IgD-negative memory B cell (primary cell): ENCODE measurements at regions not wholly inside any gene's neighbourhood (a gene's known extent, or its start where the extent isn't known, plus 50 kb on each side); places are given as distances from the start of the nearest gene placed in this dataset.
A peak's percentile ranks its signal among the peaks of the same experiment; 100 is the strongest.

Experiments used
- H3K27ac Mint-ChIP-seq, 3 donors: one replicate each; pipeline ENCODE4 v1.8.0; 2020 to 2022; ENCODE audit warnings: mild to moderate bottlenecking in 3 of 3, mixed read lengths in 3 of 3, moderate library complexity in 1 of 3
- H3K27me3 Mint-ChIP-seq: one replicate; pipeline ENCODE4 v1.8.0; 2021; ENCODE audit warnings: mixed read lengths
- H3K36me3 Mint-ChIP-seq: one replicate; pipeline ENCODE4 v1.8.0; 2020; ENCODE audit warnings: mild to moderate bottlenecking, mixed read lengths
- H3K4me1 Mint-ChIP-seq, 3 donors: one replicate each; pipeline ENCODE4 v1.8.0; 2020 to 2022; ENCODE audit warnings: mixed read lengths in 3 of 3, mild to moderate bottlenecking in 1 of 3
- H3K4me3 Mint-ChIP-seq, 4 donors: one replicate each; pipeline ENCODE4 v1.8.0; 2020 to 2022; ENCODE audit warnings: mild to moderate bottlenecking in 4 of 4, mixed read lengths in 4 of 4, moderate library complexity in 3 of 4
- H3K9me3 Mint-ChIP-seq, 3 donors: one replicate each; pipeline ENCODE4 v1.8.0; 2020 to 2021; ENCODE audit warnings: mixed read lengths in 3 of 3, mild to moderate bottlenecking in 1 of 3

GRCh38 chr3:187918081-187918644, 172.9 kb upstream of the BCL6 start:
- Mint-ChIP-seq H3K36me3 (no peaks in the 10 kb centered on the region), H3K4me3 (no peak overlapping the region), H3K27ac (no peak overlapping the region), H3K4me1 (peaks cover 22 to 29% (median 23%) of the 10 kb centered on the region in 3 donors), H3K27me3 (peaks cover 32% of the 10 kb centered on the region), H3K9me3 (no peaks in the 10 kb centered on the region)

GRCh38 chr3:187919048-187919447, 173.8 kb upstream of the BCL6 start:
- Mint-ChIP-seq H3K27ac (peak overlapping the region in 2 of 3 donors; percentile 20 to 49), H3K36me3 (no peaks in the 10 kb centered on the region), H3K4me1 (peaks cover 22 to 29% (median 23%) of the 10 kb centered on the region in 3 donors), H3K4me3 (peak overlapping the region; percentile 36 to 79 (median 74)), H3K27me3 (peaks cover 32% of the 10 kb centered on the region), H3K9me3 (no peaks in the 10 kb centered on the region)

GRCh38 chr3:187919544-187919943, 174.3 kb upstream of the BCL6 start:
- Mint-ChIP-seq H3K4me3 (peak overlapping the region; percentile 36 to 79 (median 74)), H3K36me3 (no peaks in the 10 kb centered on the region), H3K4me1 (peaks cover 22 to 29% (median 23%) of the 10 kb centered on the region in 3 donors), H3K27ac (peak overlapping the region in 2 of 3 donors; percentile 20 to 49), H3K9me3 (peaks cover under 1 to 4% (median under 1%) of the 10 kb centered on the region in 3 donors), H3K27me3 (peaks cover 32% of the 10 kb centered on the region)

GRCh38 chr3:187920030-187920429, 174.8 kb upstream of the BCL6 start:
- peaks cover 21 to 29% (median 23%) of the 10 kb centered on the region in 3 donors for H3K4me1 Mint-ChIP-seq
- H3K4me3 Mint-ChIP-seq, result peak overlapping the region in 3 of 4 donors; percentile 36 to 79 (median 75)
- H3K27ac Mint-ChIP-seq, result no peak overlapping the region
- no peaks in the 10 kb centered on the region for H3K36me3 Mint-ChIP-seq
- H3K9me3 Mint-ChIP-seq, result peaks cover 2 to 9% (median 3%) of the 10 kb centered on the region in 3 donors
- peaks cover 32% of the 10 kb centered on the region for H3K27me3 Mint-ChIP-seq

- H3K27ac Mint-ChIP-seq, result peak overlapping the region in 1 of 3 donors; percentile 47
- peaks cover 21 to 29% (median 23%) of the 10 kb centered on the region in 3 donors for H3K4me1 Mint-ChIP-seq
- peaks cover 2 to 15% (median 3%) of the 10 kb centered on the region in 3 donors for H3K9me3 Mint-ChIP-seq
- no peaks in the 10 kb centered on the region for H3K36me3 Mint-ChIP-seq
- H3K4me3 Mint-ChIP-seq, result peak overlapping the region in 1 of 4 donors; percentile 11
- H3K27me3 Mint-ChIP-seq, result peaks cover 28% of the 10 kb centered on the region
Measured at GRCh38 chr3:187920913-187921312, 175.6 kb upstream of the BCL6 start.

- Mint-ChIP-seq H3K27ac (no peak overlapping the region), H3K36me3 (no peaks in the 10 kb centered on the region), H3K9me3 (peaks cover 2 to 15% (median 3%) of the 10 kb centered on the region in 3 donors), H3K27me3 (peaks cover 25% of the 10 kb centered on the region), H3K4me3 (no peak overlapping the region), H3K4me1 (peaks cover 21 to 29% (median 27%) of the 10 kb centered on the region in 3 donors)
Measured at GRCh38 chr3:187921391-187922074, 176.3 kb upstream of the BCL6 start.

GRCh38 chr3:187922704-187923416, 177.6 kb upstream of the BCL6 start:
- no peak overlapping the region for H3K27ac Mint-ChIP-seq
- H3K36me3 Mint-ChIP-seq, result no peaks in the 10 kb centered on the region
- peaks cover 24% of the 10 kb centered on the region for H3K27me3 Mint-ChIP-seq
- no peak overlapping the region for H3K4me3 Mint-ChIP-seq
- H3K4me1 Mint-ChIP-seq, result peaks cover 23 to 29% (median 27%) of the 10 kb centered on the region in 3 donors
- peaks cover 2 to 15% (median 3%) of the 10 kb centered on the region in 3 donors for H3K9me3 Mint-ChIP-seq

- Mint-ChIP-seq H3K27ac (no peak overlapping the region), H3K27me3 (peaks cover 26% of the 10 kb centered on the region), H3K9me3 (peaks cover 2 to 15% (median 3%) of the 10 kb centered on the region in 3 donors), H3K4me1 (peaks cover 9 to 15% (median 11%) of the 10 kb centered on the region in 3 donors), H3K36me3 (no peaks in the 10 kb centered on the region), H3K4me3 (no peak overlapping the region)
Measured at GRCh38 chr3:187924651-187925050, 179.4 kb upstream of the BCL6 start.

- Mint-ChIP-seq H3K27ac (no peak overlapping the region), H3K9me3 (peaks cover 2 to 15% (median 3%) of the 10 kb centered on the region in 3 donors), H3K36me3 (no peaks in the 10 kb centered on the region), H3K4me3 (no peak overlapping the region), H3K4me1 (peaks cover 3 to 12% (median 7%) of the 10 kb centered on the region in 3 donors), H3K27me3 (peaks cover 26% of the 10 kb centered on the region)
Measured at GRCh38 chr3:187925326-187925725, 180.1 kb upstream of the BCL6 start.

- Mint-ChIP-seq H3K4me3 (no peak overlapping the region), H3K27me3 (peaks cover 26% of the 10 kb centered on the region), H3K9me3 (peaks cover 2 to 15% (median 3%) of the 10 kb centered on the region in 3 donors), H3K4me1 (peaks cover 2 to 7% (median 6%) of the 10 kb centered on the region in 3 donors), H3K36me3 (no peaks in the 10 kb centered on the region), H3K27ac (no peak overlapping the region)
Measured at GRCh38 chr3:187926620-187927019, 181.4 kb upstream of the BCL6 start.

- H3K27me3 Mint-ChIP-seq, result peaks cover 31% of the 10 kb centered on the region
- no peak overlapping the region for H3K27ac Mint-ChIP-seq
- H3K9me3 Mint-ChIP-seq, result peaks cover 2 to 15% (median 3%) of the 10 kb centered on the region in 3 donors
- peaks cover 5 to 14% (median 11%) of the 10 kb centered on the region in 3 donors for H3K4me1 Mint-ChIP-seq
- no peaks in the 10 kb centered on the region for H3K36me3 Mint-ChIP-seq
- no peak overlapping the region for H3K4me3 Mint-ChIP-seq
Measured at GRCh38 chr3:187927565-187927964, 182.3 kb upstream of the BCL6 start.

GRCh38 chr3:187929112-187929816, 184.0 kb upstream of the BCL6 start:
- H3K4me3 Mint-ChIP-seq, result no peak overlapping the region
- H3K27ac Mint-ChIP-seq, result no peak overlapping the region
- peaks cover 2 to 13% (median 3%) of the 10 kb centered on the region in 3 donors for H3K9me3 Mint-ChIP-seq
- peaks cover 8 to 17% (median 17%) of the 10 kb centered on the region in 3 donors for H3K4me1 Mint-ChIP-seq
- no peaks in the 10 kb centered on the region for H3K36me3 Mint-ChIP-seq
- H3K27me3 Mint-ChIP-seq, result peaks cover 34% of the 10 kb centered on the region

- Mint-ChIP-seq H3K27ac (no peak overlapping the region), H3K4me1 (peaks cover 11 to 18% (median 18%) of the 10 kb centered on the region in 3 donors), H3K36me3 (no peaks in the 10 kb centered on the region), H3K27me3 (peaks cover 34% of the 10 kb centered on the region), H3K9me3 (peaks cover 0 to 5% (median 0%) of the 10 kb centered on the region in 3 donors), H3K4me3 (no peak overlapping the region)
Measured at GRCh38 chr3:187930021-187930420, 184.8 kb upstream of the BCL6 start.

GRCh38 chr3:187931101-187931500, 185.8 kb upstream of the BCL6 start:
- H3K27ac Mint-ChIP-seq, result no peak overlapping the region
- peaks cover 22 to 29% (median 28%) of the 10 kb centered on the region in 3 donors for H3K4me1 Mint-ChIP-seq
- H3K27me3 Mint-ChIP-seq, result peaks cover 40% of the 10 kb centered on the region
- H3K4me3 Mint-ChIP-seq, result no peak overlapping the region
- H3K9me3 Mint-ChIP-seq, result no peaks in the 10 kb centered on the region
- H3K36me3 Mint-ChIP-seq, result no peaks in the 10 kb centered on the region
